ENCODE measurements at regions not wholly inside any gene's neighbourhood (a gene's known extent, or its start where the extent isn't known, plus 50 kb on each side); places are given as distances from the start of the nearest gene placed in this dataset.
"Not testable (repeated sequence)": the region's sequence is repeated elsewhere in the genome, so short reads cannot be mapped to it uniquely, and the experiment has no call there.

DNA sequence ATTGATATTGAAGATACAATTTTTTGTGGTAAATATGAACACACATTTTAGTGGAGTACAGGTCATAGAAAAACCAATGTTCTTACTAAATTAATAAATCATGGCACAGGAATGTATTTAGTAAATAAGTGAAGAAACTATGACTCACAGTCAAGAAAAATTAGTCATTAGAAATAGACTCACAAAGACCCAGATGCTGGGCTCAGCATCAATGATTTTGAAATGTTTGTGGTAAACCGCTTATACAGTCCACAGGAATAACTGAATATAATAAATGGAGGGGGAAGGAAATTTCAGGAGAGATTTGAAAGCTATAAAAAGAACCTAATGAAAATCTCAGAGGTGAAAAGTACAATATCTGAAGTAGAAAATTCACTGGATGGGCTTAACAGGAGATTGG is 138.3 kb upstream of the ADCY1 start:
- H3K27ac Mint-ChIP-seq: no peak overlapping the region
- no peaks in the 10 kb centered on the region for H3K36me3 Mint-ChIP-seq (ENCODE audit: low read depth)
- peaks cover 32% of the 10 kb centered on the region for H3K27me3 Mint-ChIP-seq
- no peaks in the 10 kb centered on the region for H3K4me1 Mint-ChIP-seq
- no peaks in the 10 kb centered on the region for H3K9me3 Mint-ChIP-seq
- DNase-seq: no peak
- ChIA-PET POLR2A (no interaction called here), CTCF (no interaction called here)
- no peak overlapping the region for H3K4me3 Mint-ChIP-seq

DNA sequence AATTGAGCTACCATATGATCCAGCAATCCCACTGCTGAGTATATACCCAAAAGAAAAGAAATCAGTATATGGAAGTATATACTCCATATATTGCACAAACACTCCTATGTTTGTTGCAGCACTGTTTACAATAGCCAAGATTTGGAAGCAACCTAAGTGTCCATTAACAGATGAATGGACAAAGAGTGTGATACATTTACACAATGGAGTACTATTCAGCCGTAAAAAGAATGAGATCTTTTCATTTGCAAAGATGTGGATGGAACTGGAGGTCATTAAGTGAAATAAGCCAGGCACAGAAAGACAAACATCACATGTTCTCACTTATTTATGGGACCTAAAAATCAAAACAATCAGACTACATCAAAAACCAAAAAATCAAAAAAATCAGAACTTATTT is 133.4 kb upstream of the ADCY1 start:
- H3K4me3 Mint-ChIP-seq; H3K27ac Mint-ChIP-seq; DNase-seq; CTCF ChIA-PET; H3K36me3 Mint-ChIP-seq (ENCODE audit: low read depth); POLR2A ChIA-PET; H3K4me1 Mint-ChIP-seq; H3K9me3 Mint-ChIP-seq: not testable (repeated sequence)
- H3K27me3 Mint-ChIP-seq: peaks cover 28% of the 10 kb centered on the region

DNA sequence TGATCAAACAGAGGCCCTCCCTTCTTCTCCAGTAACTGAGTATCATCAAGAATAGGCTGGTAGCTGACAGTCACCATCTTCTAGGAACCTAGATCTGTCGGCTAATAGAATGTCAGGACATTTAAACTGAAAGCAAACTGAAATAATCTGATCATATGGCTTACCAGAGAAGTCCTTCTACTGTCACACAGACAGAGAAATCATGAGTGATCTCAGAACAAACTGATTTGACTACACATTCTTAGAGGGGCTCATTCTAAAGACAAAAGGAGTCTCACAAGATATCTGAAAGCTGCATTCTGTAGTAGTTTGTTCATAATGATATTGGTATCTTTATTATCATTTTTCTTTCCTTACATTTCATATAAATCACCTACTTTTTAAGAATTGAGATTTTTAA is 130.9 kb upstream of the ADCY1 start:
- POLR2A ChIA-PET: no interaction called here
- Mint-ChIP-seq H3K4me3 (no peak overlapping the region), H3K4me1 (no peaks in the 10 kb centered on the region), H3K27ac (no peak overlapping the region), H3K36me3 (ENCODE audit: low read depth) (no peaks in the 10 kb centered on the region), H3K27me3 (peaks cover 26% of the 10 kb centered on the region), H3K9me3 (no peaks in the 10 kb centered on the region)
- DNase-seq: no peak
- CTCF ChIA-PET: no interaction called here

DNA sequence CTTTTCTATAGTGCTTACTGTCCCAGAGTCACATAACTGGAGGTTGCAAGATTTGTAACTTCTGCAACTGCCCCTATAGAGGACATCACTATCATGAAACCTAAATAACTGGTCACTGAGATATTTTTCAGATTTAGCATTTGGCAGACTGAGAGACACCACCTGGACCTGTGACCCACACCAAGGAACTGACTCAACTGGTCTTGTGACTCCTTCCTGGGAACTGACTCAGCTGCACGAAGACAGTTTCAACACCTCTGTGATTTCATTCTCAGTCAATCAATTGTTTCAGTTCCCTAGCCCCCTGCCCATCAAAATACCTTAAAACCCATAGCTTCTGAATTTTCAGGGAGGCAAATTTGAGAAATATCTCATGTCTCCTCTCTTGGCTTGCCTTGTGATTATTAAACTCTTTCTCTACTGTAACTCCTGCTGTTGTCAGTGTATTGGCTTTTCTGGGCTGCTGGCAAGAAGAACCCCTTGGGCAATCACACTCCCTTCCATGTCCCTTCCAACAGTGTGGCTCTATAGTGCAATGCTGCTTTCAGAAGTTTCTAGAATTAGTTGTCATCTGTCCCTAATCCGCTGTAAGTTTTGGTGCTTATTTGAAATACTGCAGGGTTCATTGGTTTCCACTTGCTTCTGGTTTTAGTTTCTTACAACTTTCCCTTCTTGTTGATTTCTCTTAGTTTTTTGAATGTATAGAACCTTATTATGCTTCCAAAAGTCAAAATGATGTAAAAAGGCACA is 127.8 kb upstream of the ADCY1 start:
- DNase-seq: no peak
- no peaks in the 10 kb centered on the region for H3K4me1 Mint-ChIP-seq
- no peaks in the 10 kb centered on the region for H3K9me3 Mint-ChIP-seq
- CTCF ChIA-PET: no interaction called here
- H3K4me3 Mint-ChIP-seq: no peak overlapping the region
- peaks cover 16% of the 10 kb centered on the region for H3K27me3 Mint-ChIP-seq
- POLR2A ChIA-PET: no interaction called here
- H3K36me3 Mint-ChIP-seq (ENCODE audit: low read depth): no peaks in the 10 kb centered on the region
- no peak overlapping the region for H3K27ac Mint-ChIP-seq

DNA sequence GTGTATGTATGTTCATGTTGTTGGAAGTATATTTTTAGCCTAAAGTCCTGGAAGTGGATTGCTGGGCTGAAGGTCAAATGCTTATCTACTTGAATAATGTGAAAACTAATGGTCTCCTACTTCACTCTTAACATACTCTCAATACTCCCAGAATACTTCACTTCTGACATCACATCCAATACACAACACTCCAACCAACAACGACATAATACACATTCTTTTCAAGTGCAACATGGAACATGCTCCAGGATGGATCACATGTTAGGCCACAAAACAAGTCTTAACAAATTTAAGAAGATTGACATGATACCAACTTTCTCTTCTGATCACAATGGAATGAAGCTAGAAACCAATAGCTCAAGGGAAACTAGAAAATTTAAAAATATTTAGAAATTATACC is 126.9 kb upstream of the ADCY1 start:
- no peak for DNase-seq
- CTCF ChIA-PET: no interaction called here
- H3K27ac Mint-ChIP-seq: no peak overlapping the region
- peaks cover 21% of the 10 kb centered on the region for H3K27me3 Mint-ChIP-seq
- POLR2A ChIA-PET: no interaction called here
- no peaks in the 10 kb centered on the region for H3K9me3 Mint-ChIP-seq
- no peak overlapping the region for H3K4me3 Mint-ChIP-seq
- no peaks in the 10 kb centered on the region for H3K4me1 Mint-ChIP-seq
- H3K36me3 Mint-ChIP-seq (ENCODE audit: low read depth): no peaks in the 10 kb centered on the region

DNA sequence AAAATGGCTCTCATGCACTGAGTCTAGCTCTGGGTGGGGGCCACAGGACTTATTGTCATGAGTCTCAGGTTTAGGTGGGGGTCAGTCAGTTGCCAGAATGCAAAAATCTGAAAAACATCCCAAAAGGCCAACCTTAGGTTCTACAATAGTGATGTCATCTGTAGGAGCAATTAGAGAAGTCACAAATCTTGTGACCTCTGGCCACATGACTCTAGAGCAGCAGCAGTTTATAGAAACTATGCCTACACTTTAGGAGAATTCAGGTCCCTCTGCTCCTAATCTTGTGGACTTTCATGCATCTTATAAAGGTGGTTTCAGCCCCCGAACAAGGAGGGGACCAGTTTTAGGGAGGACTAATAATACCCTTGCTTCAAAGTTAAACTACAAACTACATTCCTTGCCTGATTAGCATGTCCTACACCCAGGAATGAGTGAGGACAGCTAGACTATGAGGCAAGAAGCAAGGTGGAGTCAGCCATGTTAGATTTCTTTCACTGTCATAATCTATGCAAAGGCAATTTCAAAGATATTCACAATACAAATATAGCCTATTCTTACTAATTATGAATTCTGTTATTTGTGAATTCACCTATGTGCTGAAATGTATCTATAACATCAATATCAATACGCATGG is 123.5 kb upstream of the ADCY1 start:
- H3K27me3 Mint-ChIP-seq: peaks cover 22% of the 10 kb centered on the region

DNA sequence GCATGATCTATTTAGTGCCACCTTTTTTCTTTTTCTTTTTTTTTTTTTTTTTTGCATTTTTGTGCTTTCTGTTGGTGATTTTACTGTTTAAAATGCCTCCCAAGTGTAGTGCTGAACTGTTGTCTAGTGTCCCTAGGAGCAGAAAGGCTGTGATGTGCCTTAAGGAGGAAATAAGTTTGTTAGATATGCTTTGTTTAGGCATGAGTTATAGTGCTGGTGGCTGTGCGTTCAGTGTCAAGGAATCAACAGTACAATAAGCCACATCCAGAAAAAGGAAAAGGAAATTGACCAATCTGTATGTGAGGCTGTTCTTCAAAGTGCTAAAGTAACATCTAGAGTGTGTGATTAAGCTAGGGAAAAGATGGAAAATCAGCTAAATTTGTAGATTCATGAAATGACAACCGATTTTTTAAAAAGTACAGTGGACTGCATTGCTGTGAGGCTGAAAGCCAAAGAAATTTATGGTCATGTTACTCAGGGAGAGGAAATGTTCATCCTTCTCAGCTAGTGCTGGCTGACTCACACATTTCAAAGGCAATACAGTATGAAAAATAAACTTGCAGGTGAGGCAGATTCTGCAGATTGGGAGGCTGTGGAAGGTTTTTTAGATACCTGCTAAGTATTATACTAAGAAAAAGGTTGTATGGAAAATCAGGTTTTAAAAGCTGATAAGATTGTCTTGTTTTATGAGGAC is 122.7 kb upstream of the ADCY1 start:
- H3K36me3 Mint-ChIP-seq (ENCODE audit: low read depth): no peaks in the 10 kb centered on the region
- H3K27me3 Mint-ChIP-seq: peaks cover 21% of the 10 kb centered on the region
- POLR2A ChIA-PET: no interaction called here
- H3K4me1 Mint-ChIP-seq: no peaks in the 10 kb centered on the region
- DNase-seq: no peak
- no peaks in the 10 kb centered on the region for H3K9me3 Mint-ChIP-seq
- CTCF ChIA-PET: no interaction called here
- no peak overlapping the region for H3K4me3 Mint-ChIP-seq
- no peak overlapping the region for H3K27ac Mint-ChIP-seq

More for the DNA sequence above, 123.5 kb upstream of the ADCY1 start:
- DNase-seq: no peak
- ChIA-PET CTCF (no interaction called here), POLR2A (no interaction called here)
- Mint-ChIP-seq H3K9me3 (no peaks in the 10 kb centered on the region), H3K36me3 (ENCODE audit: low read depth) (no peaks in the 10 kb centered on the region), H3K4me3 (no peak overlapping the region), H3K27ac (no peak overlapping the region), H3K4me1 (no peaks in the 10 kb centered on the region)

DNA sequence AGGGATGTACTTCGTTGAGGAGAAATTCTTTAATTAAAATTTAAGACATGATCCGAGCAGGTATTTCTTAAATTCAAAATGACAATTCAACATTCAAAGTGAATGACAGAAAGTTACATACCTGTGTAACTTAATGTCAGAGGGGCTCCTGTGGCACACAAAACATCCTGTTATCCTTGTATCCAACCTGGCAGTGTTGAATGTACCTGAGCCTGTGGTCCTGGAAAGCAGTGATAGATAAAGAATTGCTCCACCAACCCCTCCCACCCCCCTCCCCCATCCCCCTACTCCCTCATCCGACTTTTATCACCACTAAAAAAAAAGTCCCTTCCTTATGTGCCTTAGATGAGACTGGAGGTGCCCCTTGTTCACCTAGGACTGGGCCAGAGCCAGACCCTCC is 119.4 kb upstream of the ADCY1 start:
- Mint-ChIP-seq H3K9me3 (no peaks in the 10 kb centered on the region), H3K36me3 (ENCODE audit: low read depth) (no peaks in the 10 kb centered on the region), H3K27ac (no peak overlapping the region), H3K4me3 (no peak overlapping the region), H3K27me3 (peaks cover 10% of the 10 kb centered on the region), H3K4me1 (no peaks in the 10 kb centered on the region)
- CTCF ChIA-PET: no interaction called here
- POLR2A ChIA-PET: no interaction called here
- DNase-seq: no peak

DNA sequence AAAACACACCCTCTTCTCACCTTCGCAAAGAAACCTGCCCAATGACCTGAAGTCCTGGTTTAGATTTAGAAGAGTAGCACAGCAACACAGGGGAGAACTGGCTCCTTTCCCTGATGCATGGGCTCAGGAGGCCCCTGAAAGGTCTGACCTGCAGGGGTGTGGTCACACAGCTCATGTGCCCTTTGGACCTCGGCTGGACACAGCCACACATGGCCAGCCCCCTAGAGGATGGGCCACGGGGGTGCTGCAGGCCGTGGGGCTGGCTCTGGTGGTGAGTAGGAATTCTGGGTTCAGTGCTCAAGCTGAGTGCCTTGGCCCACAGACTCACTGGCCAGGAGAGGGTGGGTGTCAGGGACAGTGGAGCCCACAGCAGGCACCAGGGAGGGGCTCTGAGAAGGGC is 118.5 kb upstream of the ADCY1 start:
- ChIA-PET CTCF (no interaction called here), POLR2A (no interaction called here)
- H3K9me3 Mint-ChIP-seq: no peaks in the 10 kb centered on the region
- DNase-seq: no peak
- peaks cover 9% of the 10 kb centered on the region for H3K27me3 Mint-ChIP-seq
- H3K4me1 Mint-ChIP-seq: no peaks in the 10 kb centered on the region
- H3K4me3 Mint-ChIP-seq: no peak overlapping the region
- H3K27ac Mint-ChIP-seq: no peak overlapping the region
- H3K36me3 Mint-ChIP-seq (ENCODE audit: low read depth): no peaks in the 10 kb centered on the region

DNA sequence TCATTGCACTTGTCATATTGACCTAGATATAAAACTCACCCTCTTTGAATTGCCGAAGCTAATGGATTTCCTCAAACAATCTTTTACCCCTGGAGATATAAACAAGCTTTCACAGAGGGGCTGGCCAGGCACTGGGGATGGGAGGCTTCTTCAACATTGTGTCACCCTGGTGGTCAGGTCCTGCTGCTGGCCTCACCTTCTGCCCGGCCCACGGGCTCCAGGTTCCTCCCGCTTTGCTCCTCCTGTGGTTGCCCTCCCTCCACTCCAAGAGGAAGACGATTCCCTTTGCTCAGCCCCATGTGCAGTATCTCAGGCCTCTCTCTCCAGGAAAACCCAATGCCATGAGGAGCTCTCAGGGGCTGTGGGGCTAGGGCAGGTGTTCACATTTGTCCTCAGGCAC is 118.1 kb upstream of the ADCY1 start:
- H3K36me3 Mint-ChIP-seq (ENCODE audit: low read depth): no peaks in the 10 kb centered on the region
- H3K4me1 Mint-ChIP-seq: no peaks in the 10 kb centered on the region
- H3K27ac Mint-ChIP-seq: no peak overlapping the region
- CTCF ChIA-PET: no interaction called here
- H3K4me3 Mint-ChIP-seq: no peak overlapping the region
- DNase-seq: no peak
- H3K27me3 Mint-ChIP-seq: peaks cover 9% of the 10 kb centered on the region
- POLR2A ChIA-PET: no interaction called here
- no peaks in the 10 kb centered on the region for H3K9me3 Mint-ChIP-seq

DNA sequence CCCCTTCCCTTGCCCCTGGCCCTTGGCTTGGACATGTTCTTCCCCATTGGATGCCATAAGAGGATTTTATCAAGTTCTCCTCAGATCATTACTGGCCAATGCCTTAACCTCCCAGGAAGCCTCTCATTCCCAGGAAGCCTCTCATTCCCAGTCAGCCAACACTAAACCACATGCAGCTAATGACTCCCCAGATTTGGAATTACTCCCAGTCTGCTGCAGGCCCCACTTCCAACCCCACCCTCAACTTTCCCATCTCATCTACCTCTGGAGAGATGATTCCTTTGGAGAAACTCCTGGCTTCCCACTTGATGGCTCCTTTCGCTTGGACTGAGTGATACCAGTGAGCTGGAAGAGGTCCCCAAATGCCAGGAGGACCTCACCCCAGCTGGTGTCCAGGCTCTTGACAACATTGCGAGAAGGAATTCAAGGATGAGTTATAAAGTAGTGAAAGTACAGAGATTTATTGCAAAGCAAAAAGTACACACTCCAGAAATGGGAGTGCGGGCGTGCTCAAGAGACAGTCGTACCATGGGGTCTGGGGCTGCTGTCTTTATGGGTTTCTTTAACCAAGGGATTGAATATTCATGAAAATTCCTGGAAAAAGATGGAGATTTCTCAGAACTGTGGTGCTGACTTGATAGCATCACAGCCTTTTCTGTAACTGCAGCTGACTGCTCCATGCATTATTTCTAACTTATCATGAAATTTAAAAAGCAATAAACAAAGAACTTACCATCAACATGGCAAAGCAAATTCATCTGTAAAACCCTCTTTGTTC is 117.2 kb upstream of the ADCY1 start:
- Mint-ChIP-seq H3K27ac (no peak overlapping the region), H3K27me3 (peaks cover 6% of the 10 kb centered on the region), H3K36me3 (ENCODE audit: low read depth) (no peaks in the 10 kb centered on the region), H3K9me3 (no peaks in the 10 kb centered on the region), H3K4me3 (no peak overlapping the region), H3K4me1 (no peaks in the 10 kb centered on the region)
- ChIA-PET POLR2A (no interaction called here), CTCF (no interaction called here)
- DNase-seq: no peak

DNA sequence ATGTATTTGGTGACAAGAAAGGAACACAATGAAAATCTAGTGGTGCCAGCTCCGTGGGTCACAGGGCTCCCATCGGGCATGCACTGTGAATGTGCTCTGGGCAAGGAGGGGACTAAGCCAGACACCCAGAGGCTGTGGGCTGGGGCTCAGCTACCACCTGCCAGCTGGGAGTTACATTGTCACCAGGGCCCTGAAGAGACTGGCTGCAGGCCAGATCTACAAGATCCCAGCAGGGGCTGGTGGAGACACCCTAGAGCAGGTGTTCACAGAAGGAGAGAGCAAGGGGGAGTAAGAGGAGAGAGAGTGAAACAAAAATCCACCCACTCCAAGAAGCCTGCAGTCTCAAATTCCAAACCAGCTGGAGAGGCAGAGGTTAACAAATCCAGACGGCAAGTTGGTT is 116.6 kb upstream of the ADCY1 start:
- Mint-ChIP-seq H3K4me3 (no peak overlapping the region), H3K36me3 (ENCODE audit: low read depth) (no peaks in the 10 kb centered on the region), H3K27ac (no peak overlapping the region), H3K27me3 (peaks cover 3% of the 10 kb centered on the region), H3K9me3 (no peaks in the 10 kb centered on the region), H3K4me1 (no peaks in the 10 kb centered on the region)
- ChIA-PET POLR2A (no interaction called here), CTCF (no interaction called here)
- no peak for DNase-seq

DNA sequence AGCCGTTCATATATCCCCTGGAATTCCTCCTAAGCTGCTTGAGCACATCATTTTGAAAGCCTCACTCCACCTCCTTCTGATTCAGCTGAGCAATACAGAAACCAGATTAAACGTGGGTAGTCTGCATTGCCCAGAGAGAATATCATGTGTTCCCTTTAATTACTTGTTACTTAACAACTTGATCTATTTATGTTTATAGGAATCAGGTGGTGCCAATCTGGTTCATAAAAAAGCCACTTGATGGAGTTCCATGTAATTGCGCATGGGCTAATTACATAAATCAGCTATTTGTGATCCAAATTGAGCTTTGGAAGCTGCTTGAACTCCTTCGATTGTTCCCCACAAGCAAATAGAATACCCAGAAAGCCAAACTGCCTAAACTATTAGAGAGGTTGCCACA is 114.7 kb upstream of the ADCY1 start:
- no peaks in the 10 kb centered on the region for H3K27me3 Mint-ChIP-seq
- CTCF ChIA-PET: no interaction called here
- no peak overlapping the region for H3K27ac Mint-ChIP-seq
- POLR2A ChIA-PET: no interaction called here
- H3K36me3 Mint-ChIP-seq (ENCODE audit: low read depth): no peaks in the 10 kb centered on the region
- H3K4me3 Mint-ChIP-seq: no peak overlapping the region
- no peak for DNase-seq
- H3K4me1 Mint-ChIP-seq: no peaks in the 10 kb centered on the region
- no peaks in the 10 kb centered on the region for H3K9me3 Mint-ChIP-seq
